Astrocyte of the spinal cord (primary cell): ENCODE measurements at regions not wholly inside any gene's neighbourhood (a gene's known extent, or its start where the extent isn't known, plus 50 kb on each side); places are given as distances from the start of the nearest gene placed in this dataset.

ENCODE experiments used
- DNase-seq: peaks from one replicate; pipeline ENCODE4 v3.0.0; 2011; ENCODE audit warnings: low read depth, low spot score
- H3K4me3 ChIP-seq: 2 replicates; pipeline ENCODE4 v1.5.1; 2011; ENCODE audit warnings: low read depth, mild to moderate bottlenecking, low read length, moderate library complexity
- in situ Hi-C: cut with HindIII; loops from 2 replicates; pipeline ENCODE4 v1.10.0; 2017; ENCODE audit warnings: low sequenced_read_pairs
- TF ChIP-seq, protein P1 (sequence below): IDR thresholded peaks from 2 replicates; pipeline ENCODE4 v1.5.1; 2012; ENCODE audit warnings: low read depth, mild to moderate bottlenecking, low read length, inconsistent platforms

- no peak overlapping the region for H3K4me3 ChIP-seq
- no peak for DNase-seq
- TF ChIP-seq, protein P1, sequence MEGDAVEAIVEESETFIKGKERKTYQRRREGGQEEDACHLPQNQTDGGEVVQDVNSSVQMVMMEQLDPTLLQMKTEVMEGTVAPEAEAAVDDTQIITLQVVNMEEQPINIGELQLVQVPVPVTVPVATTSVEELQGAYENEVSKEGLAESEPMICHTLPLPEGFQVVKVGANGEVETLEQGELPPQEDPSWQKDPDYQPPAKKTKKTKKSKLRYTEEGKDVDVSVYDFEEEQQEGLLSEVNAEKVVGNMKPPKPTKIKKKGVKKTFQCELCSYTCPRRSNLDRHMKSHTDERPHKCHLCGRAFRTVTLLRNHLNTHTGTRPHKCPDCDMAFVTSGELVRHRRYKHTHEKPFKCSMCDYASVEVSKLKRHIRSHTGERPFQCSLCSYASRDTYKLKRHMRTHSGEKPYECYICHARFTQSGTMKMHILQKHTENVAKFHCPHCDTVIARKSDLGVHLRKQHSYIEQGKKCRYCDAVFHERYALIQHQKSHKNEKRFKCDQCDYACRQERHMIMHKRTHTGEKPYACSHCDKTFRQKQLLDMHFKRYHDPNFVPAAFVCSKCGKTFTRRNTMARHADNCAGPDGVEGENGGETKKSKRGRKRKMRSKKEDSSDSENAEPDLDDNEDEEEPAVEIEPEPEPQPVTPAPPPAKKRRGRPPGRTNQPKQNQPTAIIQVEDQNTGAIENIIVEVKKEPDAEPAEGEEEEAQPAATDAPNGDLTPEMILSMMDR, result no peak
- in situ Hi-C loops, result no loop called here
These were observed 556.7 kb upstream of the TLE4 start for GRCh38 chr9:79014929-79015699.

- in situ Hi-C loops, result no loop called here
- DNase-seq, result no peak
- TF ChIP-seq, protein P1, result no peak
- H3K4me3 ChIP-seq, result no peak overlapping the region
These were observed 555.8 kb upstream of the TLE4 start for GRCh38 chr9:79015951-79016350.

DNA sequence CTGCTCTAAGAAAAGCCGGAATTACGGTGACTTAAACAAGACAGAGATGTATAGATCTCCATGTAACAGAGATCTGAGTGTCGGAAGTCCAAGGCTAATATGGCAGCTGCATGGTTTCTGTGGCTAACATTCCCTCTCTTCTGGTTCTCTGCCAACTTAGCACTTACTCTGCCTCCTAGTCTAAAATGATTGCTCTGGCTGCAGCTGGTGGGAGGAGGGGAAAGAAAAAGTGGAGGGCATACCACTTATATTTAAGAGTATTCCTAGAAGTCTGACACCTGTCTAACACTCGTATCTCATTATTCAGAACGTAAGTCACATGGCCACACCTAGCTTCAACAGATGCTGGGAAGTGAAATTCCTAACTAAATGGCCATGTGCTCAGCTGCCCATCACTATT, 551.5 kb upstream of the TLE4 start:
- no peak overlapping the region for H3K4me3 ChIP-seq
- TF ChIP-seq, protein P1, result no peak
- no peak for DNase-seq
- in situ Hi-C loops, result no loop called here

DNA sequence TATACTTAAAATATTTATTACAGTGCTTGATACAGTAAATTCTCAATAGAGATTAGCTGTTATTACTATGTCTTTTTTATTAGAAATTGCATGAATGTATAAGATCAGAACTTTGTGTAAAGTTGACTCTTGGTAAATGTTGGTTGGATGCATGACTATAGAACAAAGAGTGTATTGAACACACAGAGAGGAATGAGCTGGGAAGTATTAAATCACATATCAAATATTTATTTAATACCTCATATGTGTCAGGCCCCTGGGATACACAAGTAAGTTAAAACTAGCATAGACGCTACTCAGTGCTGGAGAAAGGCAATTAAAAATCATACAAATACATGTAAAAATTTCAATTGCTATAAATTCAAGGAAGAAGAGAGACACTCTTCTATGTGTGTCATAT, 550.7 kb upstream of the TLE4 start:
- DNase-seq, result no peak
- in situ Hi-C loops, result no loop called here
- no peak overlapping the region for H3K4me3 ChIP-seq
- TF ChIP-seq, protein P1, result no peak

GRCh38 chr9:79023134-79023580, 548.6 kb upstream of the TLE4 start:
- peak; percentile 94 for DNase-seq
- in situ Hi-C loops, result no loop called here
- H3K4me3 ChIP-seq, result no peak overlapping the region
- TF ChIP-seq, protein P1, result no peak

GRCh38 chr9:79026316-79026715, 545.4 kb upstream of the TLE4 start:
- TF ChIP-seq, protein P1, result no peak
- no peak overlapping the region for H3K4me3 ChIP-seq
- in situ Hi-C loops, result no loop called here
- peak; percentile 6 for DNase-seq
